ENCODE measurements at regions not wholly inside any gene's neighbourhood (a gene's known extent, or its start where the extent isn't known, plus 50 kb on each side); places are given as distances from the start of the nearest gene placed in this dataset.

- no peak for TF ChIP-seq POLR2A (IDR thresholded peaks at IDR 0.05)
- TF ChIP-seq, protein P1, sequence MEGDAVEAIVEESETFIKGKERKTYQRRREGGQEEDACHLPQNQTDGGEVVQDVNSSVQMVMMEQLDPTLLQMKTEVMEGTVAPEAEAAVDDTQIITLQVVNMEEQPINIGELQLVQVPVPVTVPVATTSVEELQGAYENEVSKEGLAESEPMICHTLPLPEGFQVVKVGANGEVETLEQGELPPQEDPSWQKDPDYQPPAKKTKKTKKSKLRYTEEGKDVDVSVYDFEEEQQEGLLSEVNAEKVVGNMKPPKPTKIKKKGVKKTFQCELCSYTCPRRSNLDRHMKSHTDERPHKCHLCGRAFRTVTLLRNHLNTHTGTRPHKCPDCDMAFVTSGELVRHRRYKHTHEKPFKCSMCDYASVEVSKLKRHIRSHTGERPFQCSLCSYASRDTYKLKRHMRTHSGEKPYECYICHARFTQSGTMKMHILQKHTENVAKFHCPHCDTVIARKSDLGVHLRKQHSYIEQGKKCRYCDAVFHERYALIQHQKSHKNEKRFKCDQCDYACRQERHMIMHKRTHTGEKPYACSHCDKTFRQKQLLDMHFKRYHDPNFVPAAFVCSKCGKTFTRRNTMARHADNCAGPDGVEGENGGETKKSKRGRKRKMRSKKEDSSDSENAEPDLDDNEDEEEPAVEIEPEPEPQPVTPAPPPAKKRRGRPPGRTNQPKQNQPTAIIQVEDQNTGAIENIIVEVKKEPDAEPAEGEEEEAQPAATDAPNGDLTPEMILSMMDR (IDR thresholded peaks at IDR 0.05), result no peak
- Histone ChIP-seq H3K9me3 (no peaks in the 10 kb centered on the region), H3K4me1 (no peaks in the 10 kb centered on the region), H3K4me3 (no peak overlapping the region), H3K27ac (no peak overlapping the region), H3K36me3 (no peaks in the 10 kb centered on the region), H3K27me3 (no peaks in the 10 kb centered on the region)
- no peak for DNase-seq
Observed at GRCh38 chr14:53553221-53553620, 400.1 kb upstream of the DDHD1 start.

DNA sequence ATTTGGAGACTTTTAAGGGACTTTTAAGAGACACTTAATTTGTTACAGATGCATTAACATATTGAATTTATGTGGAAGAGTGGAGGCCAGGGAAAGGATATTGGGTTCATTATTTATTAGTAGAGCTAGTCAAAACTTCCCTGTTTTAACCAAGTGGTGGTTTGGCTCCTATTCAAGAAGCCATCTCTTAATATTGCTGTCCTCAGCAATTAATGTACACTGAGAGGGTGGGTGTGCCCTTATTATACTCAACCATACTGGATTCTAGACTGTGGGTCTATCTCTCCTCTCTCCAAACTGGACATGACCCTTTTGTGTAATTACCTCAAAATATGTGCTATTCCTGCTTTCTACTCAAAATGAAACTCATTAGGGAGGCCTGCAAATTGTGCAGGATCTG lies 398.7 kb upstream of the DDHD1 start:
- H3K27me3 ChIP-seq, result no peaks in the 10 kb centered on the region
- no peaks in the 10 kb centered on the region for H3K36me3 ChIP-seq
- H3K27ac ChIP-seq, result no peak overlapping the region
- no peaks in the 10 kb centered on the region for H3K4me1 ChIP-seq
- no peak for DNase-seq
- TF ChIP-seq, protein P1 (IDR thresholded peaks at IDR 0.05), result no peak
- no peak for TF ChIP-seq POLR2A (IDR thresholded peaks at IDR 0.05)
- no peaks in the 10 kb centered on the region for H3K9me3 ChIP-seq
- no peak overlapping the region for H3K4me3 ChIP-seq

GRCh38 chr14:53550776-53551175 lies 397.7 kb upstream of the DDHD1 start:
- H3K4me3 ChIP-seq, result no peak overlapping the region
- no peak for TF ChIP-seq POLR2A (IDR thresholded peaks at IDR 0.05)
- TF ChIP-seq, protein P1 (IDR thresholded peaks at IDR 0.05), result no peak
- H3K27ac ChIP-seq, result no peak overlapping the region
- H3K27me3 ChIP-seq, result no peaks in the 10 kb centered on the region
- no peaks in the 10 kb centered on the region for H3K4me1 ChIP-seq
- H3K36me3 ChIP-seq, result no peaks in the 10 kb centered on the region
- no peaks in the 10 kb centered on the region for H3K9me3 ChIP-seq
- no peak for DNase-seq

GRCh38 chr14:53549956-53550355 lies 396.8 kb upstream of the DDHD1 start:
- Histone ChIP-seq H3K27ac (no peak overlapping the region), H3K4me1 (no peaks in the 10 kb centered on the region), H3K4me3 (no peak overlapping the region), H3K36me3 (no peaks in the 10 kb centered on the region), H3K9me3 (no peaks in the 10 kb centered on the region), H3K27me3 (no peaks in the 10 kb centered on the region)
- DNase-seq, result no peak
- TF ChIP-seq, protein P1 (IDR thresholded peaks at IDR 0.05), result no peak
- no peak for TF ChIP-seq POLR2A (IDR thresholded peaks at IDR 0.05)

DNA sequence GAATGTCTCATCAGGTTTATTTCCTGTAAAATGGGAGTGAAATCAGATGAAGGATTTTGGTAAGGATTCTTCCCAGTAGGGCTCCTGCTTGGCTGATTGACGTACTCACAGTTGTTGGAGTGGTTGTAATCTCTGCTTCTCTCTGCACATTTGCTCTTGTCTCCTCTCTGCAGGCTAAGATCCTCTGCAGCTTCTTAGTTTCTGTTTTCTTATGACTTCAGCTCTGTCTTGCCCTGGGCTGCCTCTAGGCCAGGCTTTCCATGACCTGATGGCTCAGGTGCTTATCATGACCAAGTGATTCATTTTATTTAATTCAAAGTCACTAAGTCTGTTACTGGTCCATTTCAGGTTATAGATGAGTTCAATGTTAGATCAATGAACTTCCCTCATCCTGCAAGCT lies 394.5 kb upstream of the DDHD1 start:
- no peak for DNase-seq
- H3K4me3 ChIP-seq, result no peak overlapping the region
- H3K27me3 ChIP-seq, result no peaks in the 10 kb centered on the region
- TF ChIP-seq POLR2A (IDR thresholded peaks at IDR 0.05), result no peak
- TF ChIP-seq, protein P1 (IDR thresholded peaks at IDR 0.05), result no peak
- H3K27ac ChIP-seq, result no peak overlapping the region
- H3K4me1 ChIP-seq, result no peaks in the 10 kb centered on the region
- H3K36me3 ChIP-seq, result no peaks in the 10 kb centered on the region
- H3K9me3 ChIP-seq, result no peaks in the 10 kb centered on the region

GRCh38 chr14:53545217-53545616 lies 392.1 kb upstream of the DDHD1 start:
- H3K36me3 ChIP-seq, result no peaks in the 10 kb centered on the region
- H3K4me1 ChIP-seq, result peaks cover 0 to 4% (median 0%) of the 10 kb centered on the region in 4 donors
- H3K27ac ChIP-seq, result no peak overlapping the region
- TF ChIP-seq, protein P1 (IDR thresholded peaks at IDR 0.05), result no peak
- TF ChIP-seq POLR2A (IDR thresholded peaks at IDR 0.05), result no peak
- H3K27me3 ChIP-seq, result no peaks in the 10 kb centered on the region
- no peaks in the 10 kb centered on the region for H3K9me3 ChIP-seq
- no peak for DNase-seq
- H3K4me3 ChIP-seq, result no peak overlapping the region
